NT2/D1 (cell line): ENCODE measurements at regions not wholly inside any gene's neighbourhood (a gene's known extent, or its start where the extent isn't known, plus 50 kb on each side); places are given as distances from the start of the nearest gene placed in this dataset.

Source experiments
- YY1 ChIP-seq: IDR thresholded peaks from 2 replicates; pipeline ENCODE4 v1.6.1; 2011; ENCODE audit not compliant: insufficient read length, insufficient read depth
- ZNF274 ChIP-seq: IDR thresholded peaks from 2 replicates; pipeline ENCODE4 v1.6.1; 2011; ENCODE audit warnings: mild to moderate bottlenecking, low read depth, low read length

GRCh38 chr3:177553012-177553411 is 355.7 kb upstream of the TBL1XR1 start:
- TF ChIP-seq ZNF274, result no peak
- no peak for TF ChIP-seq YY1
